HCT116 (cell line): ENCODE measurements at regions not wholly inside any gene's neighbourhood (a gene's known extent, or its start where the extent isn't known, plus 50 kb on each side); places are given as distances from the start of the nearest gene placed in this dataset.

Source experiments
- CEBPB ChIP-seq: IDR thresholded peaks from 2 replicates; pipeline ENCODE4 v1.6.1; 2012; ENCODE audit warnings: low read depth
- TF ChIP-seq, protein P1 (sequence below), 3 experiments: fragments of 200-600 bp in 1 of 3; sonication (generic) in 1 of 3; IDR thresholded peaks in 2 of 3; conservative IDR thresholded peaks in 1 of 3; 2 replicates each; pipeline ENCODE4 v1.5.1; 2012 to 2017; ENCODE audit warnings: low read depth in 2 of 3, low read length in 2 of 3, antibody characterized with exemption in 1 of 3, borderline replicate concordance in 1 of 3, control low read depth in 1 of 3, mild to moderate bottlenecking in 1 of 3, mixed read lengths in 1 of 3, mixed run types in 1 of 3, moderate library complexity in 1 of 3; ENCODE audit not compliant: insufficient read depth in 1 of 3

GRCh38 chr7:79880312-79880711, 254.3 kb upstream of the GNAI1 start:
- TF ChIP-seq, protein P1, sequence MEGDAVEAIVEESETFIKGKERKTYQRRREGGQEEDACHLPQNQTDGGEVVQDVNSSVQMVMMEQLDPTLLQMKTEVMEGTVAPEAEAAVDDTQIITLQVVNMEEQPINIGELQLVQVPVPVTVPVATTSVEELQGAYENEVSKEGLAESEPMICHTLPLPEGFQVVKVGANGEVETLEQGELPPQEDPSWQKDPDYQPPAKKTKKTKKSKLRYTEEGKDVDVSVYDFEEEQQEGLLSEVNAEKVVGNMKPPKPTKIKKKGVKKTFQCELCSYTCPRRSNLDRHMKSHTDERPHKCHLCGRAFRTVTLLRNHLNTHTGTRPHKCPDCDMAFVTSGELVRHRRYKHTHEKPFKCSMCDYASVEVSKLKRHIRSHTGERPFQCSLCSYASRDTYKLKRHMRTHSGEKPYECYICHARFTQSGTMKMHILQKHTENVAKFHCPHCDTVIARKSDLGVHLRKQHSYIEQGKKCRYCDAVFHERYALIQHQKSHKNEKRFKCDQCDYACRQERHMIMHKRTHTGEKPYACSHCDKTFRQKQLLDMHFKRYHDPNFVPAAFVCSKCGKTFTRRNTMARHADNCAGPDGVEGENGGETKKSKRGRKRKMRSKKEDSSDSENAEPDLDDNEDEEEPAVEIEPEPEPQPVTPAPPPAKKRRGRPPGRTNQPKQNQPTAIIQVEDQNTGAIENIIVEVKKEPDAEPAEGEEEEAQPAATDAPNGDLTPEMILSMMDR (IDR thresholded peaks at IDR 0.05 in 2 of 3, conservative IDR thresholded peaks at IDR 0.05 in 1 of 3; ENCODE audit: borderline replicate concordance in 1 of 3, insufficient read depth in 1 of 3, low read depth in 2 of 3, low read length in 2 of 3): no peak
- TF ChIP-seq CEBPB: no peak
